GM12878 (cell line): ENCODE measurements at regions not wholly inside any gene's neighbourhood (a gene's known extent, or its start where the extent isn't known, plus 50 kb on each side); places are given as distances from the start of the nearest gene placed in this dataset.

ENCODE experiments used
- ATAC-seq: fragments of 200-7000 bp; cut with Tn5 transposase; 3 replicates; pipeline ENCODE4 v1.9.1; 2020; ENCODE audit warnings: mild to moderate bottlenecking, moderate library complexity
- BruUV-seq: library from RNA; stranded (reverse); fragments of 400-500 nt; replicated peaks from 2 replicates; lab custom pipeline; 2021; lab: Mats Ljungman, UMichigan
- CTCF ChIA-PET: fragments of 300-600 bp; sonication (Branson Sonifier 250); formaldehyde crosslinking; extraction: SDS; loops from one replicate; lab custom pipeline; 2021; ENCODE audit warnings: inconsistent platforms; lab: Yijun Ruan, JAX
- POLR2A ChIA-PET: fragments of 350-600 bp; formaldehyde crosslinking; extraction: SDS; loops from one replicate; lab custom pipeline; 2021; ENCODE audit warnings: inconsistent platforms; lab: Charles Lee
- RAD21 ChIA-PET: fragments of 300-600 bp; sonication (Branson Sonifier 250); formaldehyde crosslinking; loops from one replicate; lab custom pipeline; 2023; ENCODE audit warnings: antibody characterized with exemption; ENCODE audit not compliant: unreplicated experiment; lab: Charles Lee
- SMC1A ChIA-PET: fragments of 300-600 bp; sonication (Branson Sonifier 250); formaldehyde crosslinking; loops from one replicate; lab custom pipeline; 2023; ENCODE audit not compliant: unreplicated experiment, uncharacterized antibody; lab: Charles Lee
- DNase-seq: peaks from one replicate; pipeline ENCODE4 v3.0.0-alpha.2; 2011; ENCODE audit warnings: low read depth, low spot score
- FAIRE-seq: peaks from 3 replicates; lab custom pipeline; 2011; peaks lifted over from hg19 to GRCh38; lab: Jason Lieb, UNC
- H2AFZ ChIP-seq: 2 replicates; pipeline ENCODE4 v1.6.0; 2011; ENCODE audit warnings: low read depth, low read length, control low read depth; ENCODE audit not compliant: control insufficient read depth
- H3K27ac ChIP-seq: 2 replicates; pipeline ENCODE4 v1.5.1; 2011; ENCODE audit warnings: control low read depth; ENCODE audit not compliant: control insufficient read depth, insufficient read depth
- H3K27me3 ChIP-seq, 2 experiments: replicated peaks in 1 of 2; 2 replicates each; pipeline versions ENCODE4 v1.6.0 to v1.6.1; 2011; ENCODE audit warnings: low read length in 1 of 2; ENCODE audit not compliant: control insufficient read depth in 2 of 2, insufficient read depth in 2 of 2
- H3K36me3 ChIP-seq, 2 experiments: 2 replicates each; pipeline ENCODE4 v1.5.1; 2011; ENCODE audit warnings: low read length in 1 of 2; ENCODE audit not compliant: control insufficient read depth in 2 of 2, insufficient read depth in 2 of 2
- H3K4me1 ChIP-seq: 2 replicates; pipeline ENCODE4 v1.6.1; 2011; ENCODE audit warnings: mild to moderate bottlenecking, low read length, moderate library complexity, mixed read lengths; ENCODE audit not compliant: control insufficient read depth, insufficient read depth
- H3K4me2 ChIP-seq: 2 replicates; pipeline ENCODE4 v1.6.0; 2011; ENCODE audit warnings: control low read depth; ENCODE audit not compliant: control insufficient read depth, insufficient read depth
- H3K4me3 ChIP-seq: fragments of 200-600 bp; sonication (generic); 2 replicates; pipeline ENCODE4 v1.5.1; 2016
- H3K79me2 ChIP-seq: 2 replicates; pipeline ENCODE4 v1.6.0; 2011; ENCODE audit warnings: low read length; ENCODE audit not compliant: control insufficient read depth, insufficient read depth
- H3K9ac ChIP-seq: 2 replicates; pipeline ENCODE4 v1.8.0; 2011; ENCODE audit warnings: low read length, control low read depth, mixed read lengths; ENCODE audit not compliant: control insufficient read depth, insufficient read depth
- H3K9me3 ChIP-seq: replicated peaks from 3 replicates; pipeline ENCODE4 v1.5.1; 2011; ENCODE audit warnings: mild to moderate bottlenecking, low read length; ENCODE audit not compliant: control insufficient read depth, insufficient read depth
- H4K20me1 ChIP-seq: 2 replicates; pipeline ENCODE4 v1.6.0; 2011; ENCODE audit not compliant: control insufficient read depth, insufficient read depth
- CHD2 ChIP-seq: IDR thresholded peaks from 2 replicates; pipeline ENCODE4 v1.6.1; 2011; ENCODE audit warnings: low read depth, low read length, improper control_type of control experiment, borderline replicate concordance
- CTCF ChIP-seq, 3 experiments: IDR thresholded peaks in 2 of 3; conservative IDR thresholded peaks in 1 of 3; 2 replicates each; pipeline ENCODE4 v1.5.1; 2011; ENCODE audit warnings: low read depth in 3 of 3, low read length in 3 of 3, mild to moderate bottlenecking in 3 of 3, control low read depth in 2 of 3, moderate library complexity in 2 of 3, inconsistent platforms in 1 of 3, mixed read lengths in 1 of 3; ENCODE audit not compliant: control insufficient read depth in 2 of 3, insufficient read depth in 1 of 3; ENCODE audit errors: extremely low read depth in 1 of 3
- EP300 ChIP-seq, 2 experiments: fragments of 150-350 bp in 1 of 2; IDR thresholded peaks; 2 replicates each; pipeline ENCODE4 v1.6.1; 2011 to 2012; ENCODE audit warnings: low read depth in 2 of 2, low read length in 2 of 2, borderline replicate concordance in 1 of 2, improper control_type of control experiment in 1 of 2, inconsistent platforms in 1 of 2; ENCODE audit not compliant: control insufficient read depth in 1 of 2
- ESRRA ChIP-seq: IDR thresholded peaks from 2 replicates; pipeline ENCODE4 v1.6.1; 2012; ENCODE audit warnings: mild to moderate bottlenecking, low read length, improper control_type of control experiment
- FOXK2 ChIP-seq: fragments of 450-650 bp; IDR thresholded peaks from 2 replicates; pipeline ENCODE4 v1.6.1; 2017; ENCODE audit warnings: mild to moderate bottlenecking, moderate library complexity
- HDGF ChIP-seq: fragments of 450-650 bp; IDR thresholded peaks from 2 replicates; pipeline ENCODE4 v1.6.1; 2016; ENCODE audit warnings: antibody characterized with exemption
- IKZF1 ChIP-seq: fragments of 450-650 bp; conservative IDR thresholded peaks from 2 replicates; pipeline ENCODE4 v1.6.1; 2017; ENCODE audit warnings: antibody characterized with exemption, mild to moderate bottlenecking
- NBN ChIP-seq: fragments of 450-650 bp; IDR thresholded peaks from 2 replicates; pipeline ENCODE4 v1.6.1; 2016
- PBX3 ChIP-seq: IDR thresholded peaks from 2 replicates; pipeline ENCODE4 v1.6.1; 2011; ENCODE audit warnings: mild to moderate bottlenecking, low read depth, low read length, moderate library complexity; ENCODE audit not compliant: insufficient replicate concordance
- PKNOX1 ChIP-seq: fragments of 450-650 bp; IDR thresholded peaks from 2 replicates; pipeline ENCODE4 v1.6.1; 2016; ENCODE audit warnings: mild to moderate bottlenecking
- PML ChIP-seq: IDR thresholded peaks from 2 replicates; pipeline ENCODE4 v1.6.1; 2012; ENCODE audit warnings: low read length, inconsistent platforms
- POLR2AphosphoS2 ChIP-seq: IDR thresholded peaks from 2 replicates; pipeline ENCODE4 v1.6.1; 2011; ENCODE audit warnings: low read depth, mild to moderate bottlenecking, low read length, improper control_type of control experiment, moderate library complexity
- STAT3 ChIP-seq: IDR thresholded peaks from 2 replicates; pipeline ENCODE4 v1.6.1; 2011; ENCODE audit warnings: low read depth, low read length, improper control_type of control experiment
- TCF12 ChIP-seq: IDR thresholded peaks from 2 replicates; pipeline ENCODE4 v1.6.1; 2011; ENCODE audit warnings: low read depth, mild to moderate bottlenecking, low read length
- ZNF687 ChIP-seq: fragments of 450-650 bp; IDR thresholded peaks from 2 replicates; pipeline ENCODE4 v1.6.1; 2017; ENCODE audit warnings: mild to moderate bottlenecking, moderate library complexity
- WGBS: methylation state at CpG from one replicate; pipeline ENCODE4 v1.1.6; 2016; ENCODE audit warnings: low lambda C conversion rate; ENCODE audit not compliant: insufficient replicate concordance, insufficient coverage; ENCODE audit errors: missing lambda C conversion rate; 5-methylcytosine and 5-hydroxymethylcytosine counted together
- in situ Hi-C: fragments of 300-500 bp; cut with MboI; formaldehyde crosslinking; loops from 9 replicates; pipeline ENCODE4 v1.14.3; 2018; ENCODE audit warnings: mixed read lengths
- intact Hi-C: fragments of 100-400 bp; cut with micrococcal nuclease; formaldehyde crosslinking; loops from one replicate; pipeline ENCODE4 v1.14.2; 2022; ENCODE audit not compliant: unreplicated experiment

- Histone ChIP-seq H2AFZ (no peak overlapping the region), H3K4me2 (no peak overlapping the region), H3K4me1 (no peaks in the 10 kb centered on the region), H4K20me1 (no peaks in the 10 kb centered on the region), H3K4me3 (no peak overlapping the region), H3K9ac (no peak overlapping the region), H3K79me2 (no peaks in the 10 kb centered on the region), H3K27ac (no peak overlapping the region), H3K9me3 (no peaks in the 10 kb centered on the region; the same call in 1 of the 3 replicates), H3K36me3 (no peaks in the 10 kb centered on the region), H3K27me3 (no peaks in the 10 kb centered on the region)
- 21% methylated on average over 8 of the region's 8 CpGs for WGBS
- BruUV-seq, result no TSS peak
- ChIA-PET CTCF (no interaction called here), SMC1A (interaction anchor here (1.2 kb wide), 1 partner anchor 180 kb away, joined by 3 read pairs; no protein-coding TSS in a partner anchor), POLR2A (no interaction called here), RAD21 (no interaction called here)
- ATAC-seq (no peak), DNase-seq (no peak), FAIRE-seq (no peak)
- intact Hi-C loops, result no loop called here
- in situ Hi-C loops, result no loop called here
- no peak for TF ChIP-seq PKNOX1
- TF ChIP-seq ESRRA, result no peak
- TF ChIP-seq STAT3, result no peak
- no peak for TF ChIP-seq FOXK2
- no peak for TF ChIP-seq EP300 (IDR thresholded peaks at IDR 0.05; ENCODE audit: borderline replicate concordance in 1 of 2, control insufficient read depth in 1 of 2, low read depth in 2 of 2, low read length in 2 of 2)
- TF ChIP-seq ZNF687, result no peak
- no peak for TF ChIP-seq PML
- TF ChIP-seq NBN, result no peak
- TF ChIP-seq PBX3, result no peak
- TF ChIP-seq TCF12, result no peak
- TF ChIP-seq HDGF, result no peak
- no peak for TF ChIP-seq CTCF (IDR thresholded peaks at IDR 0.05 in 2 of 3, conservative IDR thresholded peaks at IDR 0.05 in 1 of 3; ENCODE audit: control insufficient read depth in 2 of 3, extremely low read depth in 1 of 3, insufficient read depth in 1 of 3, low read depth in 3 of 3, low read length in 3 of 3)
- no peak for TF ChIP-seq CHD2
- no peak for TF ChIP-seq IKZF1
- no peak for TF ChIP-seq POLR2AphosphoS2
These were observed 57.5 kb upstream of the C14orf180 start for GRCh38 chr14:104521816-104522745.
